Colonic mucosa (tissue), 4 donors: ENCODE measurements at regions not wholly inside any gene's neighbourhood (a gene's known extent, or its start where the extent isn't known, plus 50 kb on each side); places are given as distances from the start of the nearest gene placed in this dataset.

Source experiments
- DNase-seq: peaks from one replicate; pipeline ENCODE4 v3.0.0-alpha.2; 2020
- H3K27ac ChIP-seq: fragments of 200-600 bp; one replicate; pipeline ENCODE4 v1.8.0; 2021
- H3K27me3 ChIP-seq: fragments of 200-600 bp; one replicate; pipeline ENCODE4 v1.8.0; 2021
- H3K36me3 ChIP-seq: fragments of 200-600 bp; one replicate; pipeline ENCODE4 v1.8.0; 2021
- H3K4me1 ChIP-seq: fragments of 200-600 bp; one replicate; pipeline ENCODE4 v1.8.0; 2021; ENCODE audit warnings: mild to moderate bottlenecking
- H3K4me3 ChIP-seq: fragments of 200-600 bp; one replicate; pipeline ENCODE4 v1.8.0; 2021
- H3K9ac ChIP-seq, 2 donors: one replicate each; pipeline ENCODE4 v1.7.0; 2013; ENCODE audit warnings: control low read depth in 2 of 2, low read depth in 2 of 2, low read length in 2 of 2
- H3K9me3 ChIP-seq: fragments of 200-600 bp; one replicate; pipeline ENCODE4 v1.8.0; 2021
- intact Hi-C: fragments of 100-400 bp; cut with DNase I; formaldehyde crosslinking; loops from one replicate; pipeline ENCODE4 v1.14.1; 2022
- TF ChIP-seq, protein P1 (sequence below): fragments of 200-600 bp; IDR thresholded peaks from one replicate; pipeline ENCODE4 v1.8.0; 2022; ENCODE audit warnings: antibody characterized with exemption, mild to moderate bottlenecking
- donor health status: healthy.
- donor health status: DM: no; HTN: no; CAD: no.
- donor health status: DM: no; HTN: no; CAD: no.

DNA sequence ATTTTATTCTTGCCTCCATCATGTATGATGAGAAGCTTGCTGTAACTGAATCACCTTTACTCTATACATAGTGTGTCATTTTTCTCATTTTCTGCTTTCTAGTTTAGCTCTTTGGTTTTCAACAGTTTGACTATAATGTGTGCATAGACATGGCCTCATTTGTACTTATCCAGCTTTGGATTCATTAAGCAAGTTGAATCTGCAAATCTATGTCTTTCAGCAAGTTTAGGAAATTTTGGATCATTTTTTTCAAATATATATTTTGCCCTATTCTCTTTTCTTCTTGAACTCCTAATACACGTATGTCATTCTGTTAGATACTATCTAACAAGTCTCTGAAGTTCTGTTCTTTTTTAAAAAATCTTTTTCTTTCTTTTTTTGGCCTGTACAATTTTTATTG is 57.8 kb downstream of the PRLHR start:
- Histone ChIP-seq H3K27me3 (no peaks in the 10 kb centered on the region), H3K9me3 (no peaks in the 10 kb centered on the region), H3K27ac (no peak overlapping the region), H3K36me3 (no peaks in the 10 kb centered on the region), H3K4me3 (no peak overlapping the region), H3K9ac (no peak overlapping the region), H3K4me1 (no peaks in the 10 kb centered on the region)
- DNase-seq = no peak
- TF ChIP-seq, protein P1, sequence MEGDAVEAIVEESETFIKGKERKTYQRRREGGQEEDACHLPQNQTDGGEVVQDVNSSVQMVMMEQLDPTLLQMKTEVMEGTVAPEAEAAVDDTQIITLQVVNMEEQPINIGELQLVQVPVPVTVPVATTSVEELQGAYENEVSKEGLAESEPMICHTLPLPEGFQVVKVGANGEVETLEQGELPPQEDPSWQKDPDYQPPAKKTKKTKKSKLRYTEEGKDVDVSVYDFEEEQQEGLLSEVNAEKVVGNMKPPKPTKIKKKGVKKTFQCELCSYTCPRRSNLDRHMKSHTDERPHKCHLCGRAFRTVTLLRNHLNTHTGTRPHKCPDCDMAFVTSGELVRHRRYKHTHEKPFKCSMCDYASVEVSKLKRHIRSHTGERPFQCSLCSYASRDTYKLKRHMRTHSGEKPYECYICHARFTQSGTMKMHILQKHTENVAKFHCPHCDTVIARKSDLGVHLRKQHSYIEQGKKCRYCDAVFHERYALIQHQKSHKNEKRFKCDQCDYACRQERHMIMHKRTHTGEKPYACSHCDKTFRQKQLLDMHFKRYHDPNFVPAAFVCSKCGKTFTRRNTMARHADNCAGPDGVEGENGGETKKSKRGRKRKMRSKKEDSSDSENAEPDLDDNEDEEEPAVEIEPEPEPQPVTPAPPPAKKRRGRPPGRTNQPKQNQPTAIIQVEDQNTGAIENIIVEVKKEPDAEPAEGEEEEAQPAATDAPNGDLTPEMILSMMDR = no peak
- intact Hi-C loops = no loop called here

DNA sequence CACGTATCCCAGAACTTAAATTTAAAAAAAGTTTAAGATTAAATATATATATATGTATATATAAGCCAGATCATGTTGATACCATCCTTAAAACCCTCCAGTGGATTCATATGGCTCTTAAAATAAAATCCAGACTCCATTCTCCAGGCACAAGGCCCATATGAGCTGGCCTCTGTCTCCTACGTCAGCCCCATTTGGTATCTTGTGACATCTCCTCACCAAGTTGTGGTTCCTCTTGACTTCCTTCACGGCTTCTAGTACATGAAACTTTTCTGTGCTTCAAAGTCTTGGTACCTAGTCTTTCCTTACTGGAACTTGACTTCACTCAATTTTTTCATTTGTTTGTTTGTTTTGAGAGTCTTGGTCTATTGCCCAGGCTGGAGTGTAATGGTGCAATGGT is 61.3 kb downstream of the PRLHR start:
- no peaks in the 10 kb centered on the region for H3K9me3 ChIP-seq
- H3K36me3 ChIP-seq = no peaks in the 10 kb centered on the region
- H3K9ac ChIP-seq = no peak overlapping the region
- H3K27me3 ChIP-seq = no peaks in the 10 kb centered on the region
- no peak for DNase-seq
- H3K4me1 ChIP-seq = no peaks in the 10 kb centered on the region
- no peak overlapping the region for H3K4me3 ChIP-seq
- intact Hi-C loops = no loop called here
- H3K27ac ChIP-seq = no peak overlapping the region
- TF ChIP-seq, protein P1 = no peak

DNA sequence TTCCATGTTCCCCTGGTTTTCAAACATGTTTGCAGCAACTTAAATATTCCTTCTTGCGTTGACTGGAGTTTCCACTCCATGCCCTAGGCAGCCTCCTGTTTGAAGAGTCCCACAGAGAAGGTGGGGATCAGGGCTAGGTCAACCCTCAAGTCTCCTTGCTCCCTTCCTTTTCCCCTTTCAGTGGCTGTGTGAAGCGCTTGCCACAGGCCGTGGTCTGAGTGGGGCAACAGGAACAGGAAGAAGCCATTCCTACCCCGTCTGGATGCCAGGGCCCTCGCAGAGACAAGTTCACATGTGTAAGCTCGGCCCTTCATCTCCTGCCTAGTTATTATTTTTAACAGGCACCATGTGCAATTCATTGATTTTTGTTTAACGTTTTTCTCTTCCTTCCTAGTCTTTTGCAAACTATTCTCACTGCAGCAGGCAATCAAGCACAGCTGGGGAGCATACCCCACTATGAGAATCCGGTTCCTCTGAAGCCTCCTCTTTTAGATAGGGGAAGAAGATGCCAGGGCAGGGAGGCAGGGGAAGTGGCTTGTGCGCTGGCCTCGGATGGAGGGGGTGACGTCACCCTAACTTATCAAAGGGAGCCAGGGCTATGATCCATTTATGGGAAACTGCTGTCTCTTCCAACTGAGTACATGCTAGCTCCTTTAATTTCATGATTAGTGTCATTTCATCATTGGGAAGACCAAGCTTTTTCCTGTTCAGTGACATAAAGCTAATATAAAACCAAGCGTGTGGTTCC is 64.2 kb downstream of the PRLHR start:
- Histone ChIP-seq H3K9me3 (no peaks in the 10 kb centered on the region), H3K27me3 (no peaks in the 10 kb centered on the region), H3K9ac (no peak overlapping the region), H3K4me1 (no peaks in the 10 kb centered on the region), H3K36me3 (no peaks in the 10 kb centered on the region), H3K4me3 (no peak overlapping the region), H3K27ac (no peak overlapping the region)
- DNase-seq = no peak
- TF ChIP-seq, protein P1 = no peak
- intact Hi-C loops = no loop called here

DNA sequence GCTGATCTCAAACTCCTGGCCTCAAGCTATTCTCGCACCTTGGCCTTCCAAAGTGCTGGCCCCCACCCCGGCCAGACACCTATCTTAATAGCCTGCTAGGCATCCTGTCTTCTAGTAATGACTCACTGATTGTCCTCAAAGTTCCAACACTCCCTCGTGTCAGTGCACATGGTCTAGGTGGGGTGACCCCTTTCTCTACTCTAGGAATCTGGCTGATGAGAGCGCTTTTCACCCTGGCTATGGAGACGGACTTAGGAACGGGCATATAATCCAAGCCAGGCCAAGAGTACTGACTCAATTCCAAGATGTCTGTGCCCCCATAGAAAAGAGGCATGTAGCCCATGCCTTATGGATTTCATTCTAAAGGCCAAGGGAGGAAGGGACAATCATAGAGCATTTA is 67.0 kb downstream of the PRLHR start:
- Histone ChIP-seq H3K36me3 (no peaks in the 10 kb centered on the region), H3K4me3 (no peak overlapping the region), H3K27me3 (no peaks in the 10 kb centered on the region), H3K4me1 (no peaks in the 10 kb centered on the region), H3K9ac (no peak overlapping the region), H3K27ac (no peak overlapping the region), H3K9me3 (no peaks in the 10 kb centered on the region)
- intact Hi-C loops = no loop called here
- TF ChIP-seq, protein P1 = no peak
- DNase-seq = no peak

DNA sequence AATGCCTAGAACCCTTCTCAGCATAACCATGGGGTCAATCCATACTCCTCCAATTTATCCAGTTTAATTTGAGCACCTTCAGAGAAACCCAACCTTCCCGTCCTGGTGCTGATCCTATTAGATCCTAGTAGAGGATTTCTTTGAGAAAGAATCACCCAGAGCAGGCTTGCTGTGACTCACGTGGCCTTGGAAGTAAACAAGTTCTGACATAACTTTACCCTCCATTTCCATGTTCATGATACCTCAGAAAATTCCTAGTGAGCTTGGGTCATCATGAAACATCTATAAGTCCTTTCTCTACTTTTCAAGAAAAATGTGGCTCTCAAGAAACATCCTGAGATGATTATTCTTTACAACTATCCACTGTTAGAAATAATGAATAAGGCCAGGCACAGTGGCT is 71.7 kb downstream of the PRLHR start:
- Histone ChIP-seq H3K4me1 (no peaks in the 10 kb centered on the region), H3K9me3 (no peaks in the 10 kb centered on the region), H3K27me3 (no peaks in the 10 kb centered on the region), H3K4me3 (no peak overlapping the region), H3K36me3 (no peaks in the 10 kb centered on the region), H3K27ac (no peak overlapping the region), H3K9ac (no peak overlapping the region)
- intact Hi-C loops = no loop called here
- DNase-seq = no peak
- TF ChIP-seq, protein P1 = no peak
